ENCODE measurements at regions not wholly inside any gene's neighbourhood (a gene's known extent, or its start where the extent isn't known, plus 50 kb on each side); places are given as distances from the start of the nearest gene placed in this dataset.

DNA sequence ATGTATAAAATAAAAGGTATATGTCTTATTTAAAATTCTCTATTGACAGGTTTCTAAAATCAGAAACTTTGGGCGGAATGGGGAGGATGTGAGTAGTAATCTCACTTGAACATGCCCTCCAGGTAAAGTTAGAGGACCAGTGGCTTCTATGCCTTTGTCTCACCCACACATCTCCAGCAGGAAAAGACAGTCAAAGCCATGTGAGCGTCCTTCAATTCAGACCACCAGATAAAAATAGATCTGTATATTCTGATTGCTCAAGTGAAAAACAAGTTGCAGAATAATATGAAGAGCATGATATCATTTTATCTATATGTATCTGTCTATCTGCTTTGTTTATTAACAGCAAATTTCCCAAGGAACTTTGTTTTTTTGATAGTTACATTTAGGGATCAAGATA is 152.2 kb downstream of the TMCO5A start:
- in situ Hi-C loops (cut with MboI; ENCODE audit: low sequenced_read_pairs), result no loop called here
- ATAC-seq (ENCODE audit: low read depth) (no peak), DNase-seq (no peak)
- POLR2A ChIA-PET (ENCODE audit: unreplicated experiment), result no interaction called here
- peaks cover 2% of the 10 kb centered on the region; the same call in 1 of the 2 replicates for H3K9me1 ChIP-seq (ENCODE audit: insufficient read depth, low read length)
- H4K8ac ChIP-seq (ENCODE audit: low read depth in 2 of 2, low read length in 2 of 2), result peak overlapping the region in 1 of 2 experiments; percentile 62; a peak in 2 of 4 replicates
- no peaks in the 10 kb centered on the region for H4K20me1 ChIP-seq (ENCODE audit: insufficient read depth, low read length)
- peak overlapping the region; percentile 94 for H2BK5ac ChIP-seq (ENCODE audit: low read depth, low read length, poor library complexity, severe bottlenecking)
- H3K36me3 ChIP-seq (ENCODE audit: control insufficient read depth, insufficient read depth, low read length), result no peaks in the 10 kb centered on the region
- H2AK9ac ChIP-seq (replicated peaks; ENCODE audit: low read depth, low read length, poor library complexity), result no peak overlapping the region
- peak overlapping the region; percentile 29 for H3K23ac ChIP-seq (ENCODE audit: low read depth, low read length)
- H4K91ac ChIP-seq (ENCODE audit: insufficient read depth, low read depth, low read length), result peak overlapping the region; percentile 69; the same call in 1 of the 2 replicates
- no CpG with 5 or more reads among the region's 2 CpGs for WGBS, 2 experiments (ENCODE audit: extremely low coverage in 2 of 2, insufficient read length in 1 of 2)
- peak overlapping the region; percentile 89 for H2BK120ac ChIP-seq (ENCODE audit: low read depth, low read length)
- peak overlapping the region; percentile 91; the same call in 1 of the 2 replicates for H3K18ac ChIP-seq (ENCODE audit: low read depth, low read length)
- peak overlapping the region; percentile 62; the same call in 1 of the 2 replicates for H3K14ac ChIP-seq (replicated peaks; ENCODE audit: low read depth, low read length)
- H3K27me3 ChIP-seq (ENCODE audit: control insufficient read depth, insufficient read depth, low read length), result no peaks in the 10 kb centered on the region
- no peak overlapping the region; the same call in 1 of the 2 replicates for H3K56ac ChIP-seq (ENCODE audit: extremely low read depth, insufficient read depth, low read length)
- peak overlapping the region; percentile 81; the same call in 1 of the 2 replicates for H2BK20ac ChIP-seq (ENCODE audit: low read depth, low read length)
- no peaks in the 10 kb centered on the region for H3K79me1 ChIP-seq (ENCODE audit: low read depth in 1 of 2, low read length in 2 of 2)
- H3K4me1 ChIP-seq (ENCODE audit: control insufficient read depth, insufficient read depth, low read length), result peaks cover 6% of the 10 kb centered on the region
- H3K4me2 ChIP-seq (ENCODE audit: low read depth, low read length), result no peak overlapping the region
- H3K27ac ChIP-seq (ENCODE audit: insufficient read depth, low read length), result no peak overlapping the region
- H2AK5ac ChIP-seq (ENCODE audit: low read depth, low read length), result no peak overlapping the region
- intact Hi-C loops (cut with micrococcal nuclease), result loop anchor here (5.0 kb wide), 1 partner anchor 166 kb away; the partner anchor contains the start of gene SPRED1
- CTCF ChIA-PET, result interaction anchor here (1.5 kb wide), 1 partner anchor 9 kb away, joined by 3 read pairs; no protein-coding TSS in a partner anchor
- dilution Hi-C loops (cut with HindIII; ENCODE audit: low sequenced_read_pairs, unreplicated experiment), result no loop called here
- peak overlapping the region; percentile 63; the same call in 1 of the 2 replicates for H3K4ac ChIP-seq (ENCODE audit: low read depth, low read length)
- no TSS peak for BruUV-seq (replicated peaks)
- no peaks in the 10 kb centered on the region for H3K9me3 ChIP-seq (ENCODE audit: control insufficient read depth, insufficient read depth, low read length)
- no peak overlapping the region for H2AFZ ChIP-seq (replicated peaks; ENCODE audit: low read length, poor library complexity)
- H3K4me3 ChIP-seq (ENCODE audit: insufficient read depth, low read depth, low read length), result no peak overlapping the region
- no peak overlapping the region for H4K5ac ChIP-seq (ENCODE audit: low read depth, low read length)
- TF ChIP-seq SMC3 (IDR thresholded peaks at IDR 0.05; ENCODE audit: low read depth, low read length), result no peak
- TF ChIP-seq, protein P1, sequence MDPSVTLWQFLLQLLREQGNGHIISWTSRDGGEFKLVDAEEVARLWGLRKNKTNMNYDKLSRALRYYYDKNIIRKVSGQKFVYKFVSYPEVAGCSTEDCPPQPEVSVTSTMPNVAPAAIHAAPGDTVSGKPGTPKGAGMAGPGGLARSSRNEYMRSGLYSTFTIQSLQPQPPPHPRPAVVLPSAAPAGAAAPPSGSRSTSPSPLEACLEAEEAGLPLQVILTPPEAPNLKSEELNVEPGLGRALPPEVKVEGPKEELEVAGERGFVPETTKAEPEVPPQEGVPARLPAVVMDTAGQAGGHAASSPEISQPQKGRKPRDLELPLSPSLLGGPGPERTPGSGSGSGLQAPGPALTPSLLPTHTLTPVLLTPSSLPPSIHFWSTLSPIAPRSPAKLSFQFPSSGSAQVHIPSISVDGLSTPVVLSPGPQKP (IDR thresholded peaks at IDR 0.05; ENCODE audit: borderline replicate concordance, low read depth, low read length), result no peak
- no peak for TF ChIP-seq FOS (IDR thresholded peaks at IDR 0.05; ENCODE audit: low read depth, low read length)
- TF ChIP-seq CHD1 (IDR thresholded peaks at IDR 0.05; ENCODE audit: low read depth, low read length), result no peak
- no peak for TF ChIP-seq BHLHE40 (IDR thresholded peaks at IDR 0.05; ENCODE audit: low read depth, low read length)
- TF ChIP-seq, protein P2, sequence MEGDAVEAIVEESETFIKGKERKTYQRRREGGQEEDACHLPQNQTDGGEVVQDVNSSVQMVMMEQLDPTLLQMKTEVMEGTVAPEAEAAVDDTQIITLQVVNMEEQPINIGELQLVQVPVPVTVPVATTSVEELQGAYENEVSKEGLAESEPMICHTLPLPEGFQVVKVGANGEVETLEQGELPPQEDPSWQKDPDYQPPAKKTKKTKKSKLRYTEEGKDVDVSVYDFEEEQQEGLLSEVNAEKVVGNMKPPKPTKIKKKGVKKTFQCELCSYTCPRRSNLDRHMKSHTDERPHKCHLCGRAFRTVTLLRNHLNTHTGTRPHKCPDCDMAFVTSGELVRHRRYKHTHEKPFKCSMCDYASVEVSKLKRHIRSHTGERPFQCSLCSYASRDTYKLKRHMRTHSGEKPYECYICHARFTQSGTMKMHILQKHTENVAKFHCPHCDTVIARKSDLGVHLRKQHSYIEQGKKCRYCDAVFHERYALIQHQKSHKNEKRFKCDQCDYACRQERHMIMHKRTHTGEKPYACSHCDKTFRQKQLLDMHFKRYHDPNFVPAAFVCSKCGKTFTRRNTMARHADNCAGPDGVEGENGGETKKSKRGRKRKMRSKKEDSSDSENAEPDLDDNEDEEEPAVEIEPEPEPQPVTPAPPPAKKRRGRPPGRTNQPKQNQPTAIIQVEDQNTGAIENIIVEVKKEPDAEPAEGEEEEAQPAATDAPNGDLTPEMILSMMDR (conservative IDR thresholded peaks at IDR 0.05; ENCODE audit: low read depth, low read length), result no peak
- TF ChIP-seq MAFK (IDR thresholded peaks at IDR 0.05; ENCODE audit: low read depth, low read length), result no peak
- TF ChIP-seq MXI1 (IDR thresholded peaks at IDR 0.05; ENCODE audit: borderline replicate concordance, low read depth, low read length), result no peak
- no peak for TF ChIP-seq RCOR1 (IDR thresholded peaks at IDR 0.05; ENCODE audit: insufficient replicate concordance, low read length)
- no peak for TF ChIP-seq MAZ (IDR thresholded peaks at IDR 0.05; ENCODE audit: borderline replicate concordance, low read depth, low read length)
- no peak for TF ChIP-seq POLR2A (IDR thresholded peaks at IDR 0.05; ENCODE audit: low read depth, low read length)
- no peak for TF ChIP-seq NFE2L2 (IDR thresholded peaks at IDR 0.05; ENCODE audit: low read depth, low read length)
- TF ChIP-seq RFX5 (IDR thresholded peaks at IDR 0.05; ENCODE audit: low read depth, low read length), result no peak
- no peak for TF ChIP-seq CEBPB (IDR thresholded peaks at IDR 0.05; ENCODE audit: low read depth, low read length)
- TF ChIP-seq RAD21 (IDR thresholded peaks at IDR 0.05; ENCODE audit: low read length), result no peak
- TF ChIP-seq, protein P3, sequence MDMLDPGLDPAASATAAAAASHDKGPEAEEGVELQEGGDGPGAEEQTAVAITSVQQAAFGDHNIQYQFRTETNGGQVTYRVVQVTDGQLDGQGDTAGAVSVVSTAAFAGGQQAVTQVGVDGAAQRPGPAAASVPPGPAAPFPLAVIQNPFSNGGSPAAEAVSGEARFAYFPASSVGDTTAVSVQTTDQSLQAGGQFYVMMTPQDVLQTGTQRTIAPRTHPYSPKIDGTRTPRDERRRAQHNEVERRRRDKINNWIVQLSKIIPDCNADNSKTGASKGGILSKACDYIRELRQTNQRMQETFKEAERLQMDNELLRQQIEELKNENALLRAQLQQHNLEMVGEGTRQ (IDR thresholded peaks at IDR 0.05; ENCODE audit: low read depth, low read length), result no peak
- no peak overlapping the region; the same call in 1 of the 2 replicates for H3K9ac ChIP-seq (ENCODE audit: low read depth, low read length)
- H2BK15ac ChIP-seq (ENCODE audit: low read depth, low read length), result peak overlapping the region; percentile 69; the same call in 1 of the 3 replicates

Data from IMR-90 (cell line).